Subcutaneous abdominal adipose tissue (tissue), 5 donors: ENCODE measurements at regions not wholly inside any gene's neighbourhood (a gene's known extent, or its start where the extent isn't known, plus 50 kb on each side); places are given as distances from the start of the nearest gene placed in this dataset.
"Not testable (repeated sequence)": the region's sequence is repeated elsewhere in the genome, so short reads cannot be mapped to it uniquely, and the experiment has no call there.

ENCODE experiments used
- H3K27ac ChIP-seq: one replicate; pipeline ENCODE4 v1.7.0; 2013; ENCODE audit warnings: low read depth, mild to moderate bottlenecking, inconsistent platforms, low read length, moderate library complexity
- H3K27me3 ChIP-seq, 5 donors: one replicate each; pipeline ENCODE4 v1.7.0; 2013; ENCODE audit warnings: low read length in 5 of 5, inconsistent platforms in 1 of 5; ENCODE audit not compliant: control insufficient read depth in 5 of 5, insufficient read depth in 4 of 5
- H3K36me3 ChIP-seq, 5 donors: one replicate each; pipeline ENCODE4 v1.7.0; 2013; ENCODE audit warnings: low read length in 5 of 5; ENCODE audit not compliant: control insufficient read depth in 5 of 5, insufficient read depth in 5 of 5
- H3K4me1 ChIP-seq, 5 donors: one replicate each; pipeline ENCODE4 v1.7.0; 2013; ENCODE audit warnings: low read length in 5 of 5, mild to moderate bottlenecking in 3 of 5, moderate library complexity in 1 of 5; ENCODE audit not compliant: control insufficient read depth in 5 of 5, insufficient read depth in 5 of 5
- H3K4me3 ChIP-seq, 5 donors: one replicate each; pipeline ENCODE4 v1.7.0; 2013; ENCODE audit warnings: low read length in 5 of 5, low read depth in 1 of 5
- H3K9ac ChIP-seq, 5 donors: one replicate each; pipeline ENCODE4 v1.7.0; 2013; ENCODE audit warnings: low read length in 5 of 5, mild to moderate bottlenecking in 4 of 5, moderate library complexity in 3 of 5
- H3K9me3 ChIP-seq, 5 donors: one replicate each; pipeline ENCODE4 v1.7.0; 2013; ENCODE audit warnings: low read length in 5 of 5; ENCODE audit not compliant: control insufficient read depth in 5 of 5
- donor health status: healthy.
- donor health status: healthy.
- donor health status: healthy.
- donor health status: healthy.
- donor health status: healthy.

DNA sequence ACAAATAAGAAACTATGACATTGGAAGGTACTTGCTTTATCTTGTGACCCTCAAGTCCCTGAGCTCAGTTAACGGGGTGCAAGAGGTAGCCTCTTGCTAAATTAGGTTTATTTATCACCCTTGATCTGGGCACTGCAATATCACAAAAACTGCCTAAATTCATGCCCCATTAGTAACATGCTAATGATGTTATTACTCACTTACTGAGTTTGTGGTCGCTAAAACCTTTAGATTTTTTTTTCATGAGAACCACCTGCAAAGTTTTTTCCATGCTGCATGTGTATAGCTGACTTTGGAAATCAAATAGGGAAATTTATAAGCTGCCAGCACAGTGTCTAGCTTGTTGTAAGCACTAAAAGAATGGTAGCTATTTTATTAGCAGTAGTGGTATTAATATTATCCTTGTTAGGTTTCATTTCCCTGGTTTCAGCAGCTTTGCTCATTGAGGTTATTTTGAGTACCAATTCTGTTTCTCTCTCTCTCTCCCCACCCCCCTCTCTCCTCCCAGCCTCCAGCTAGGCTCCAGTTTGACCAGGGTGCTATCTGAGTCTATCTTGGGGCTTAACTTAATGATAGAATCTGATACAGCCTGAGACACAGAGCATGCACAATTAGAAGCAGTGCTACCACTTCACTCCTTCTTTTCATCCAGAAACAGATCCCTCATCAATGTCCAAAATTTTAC, 88.7 kb upstream of the ATP8B1 start:
- H3K4me3 ChIP-seq: no peak overlapping the region
- no peak overlapping the region for H3K9ac ChIP-seq
- no peak overlapping the region for H3K27ac ChIP-seq
- H3K27me3 ChIP-seq: no peaks in the 10 kb centered on the region
- H3K36me3 ChIP-seq: no peaks in the 10 kb centered on the region
- no peaks in the 10 kb centered on the region for H3K4me1 ChIP-seq
- H3K9me3 ChIP-seq: peaks cover 0 to 13% (median 8%) of the 10 kb centered on the region in 5 donors

DNA sequence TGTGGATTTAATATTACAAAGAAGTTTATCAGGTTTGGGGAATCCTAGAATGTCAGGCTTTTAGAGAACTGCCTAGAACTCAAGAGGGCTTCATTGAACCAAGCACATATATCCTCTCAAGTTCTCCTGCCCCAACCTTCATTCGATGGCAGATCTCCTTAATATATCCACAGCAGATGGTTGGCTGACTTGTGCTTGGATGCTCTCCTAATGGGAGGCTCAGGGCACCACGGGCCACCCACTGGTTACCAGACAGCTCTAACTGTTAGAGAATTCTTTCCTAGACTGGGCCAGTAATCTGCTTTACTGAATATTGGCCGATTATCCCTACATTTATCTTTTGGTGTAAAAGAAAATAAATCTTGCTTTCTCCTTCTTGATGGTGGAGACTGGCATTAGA, 87.2 kb upstream of the ATP8B1 start:
- H3K27me3 ChIP-seq: no peaks in the 10 kb centered on the region
- no peak overlapping the region for H3K9ac ChIP-seq
- H3K9me3 ChIP-seq: peaks cover 0 to 13% (median 8%) of the 10 kb centered on the region in 5 donors
- H3K36me3 ChIP-seq: no peaks in the 10 kb centered on the region
- no peak overlapping the region for H3K4me3 ChIP-seq
- H3K27ac ChIP-seq: no peak overlapping the region
- no peaks in the 10 kb centered on the region for H3K4me1 ChIP-seq

DNA sequence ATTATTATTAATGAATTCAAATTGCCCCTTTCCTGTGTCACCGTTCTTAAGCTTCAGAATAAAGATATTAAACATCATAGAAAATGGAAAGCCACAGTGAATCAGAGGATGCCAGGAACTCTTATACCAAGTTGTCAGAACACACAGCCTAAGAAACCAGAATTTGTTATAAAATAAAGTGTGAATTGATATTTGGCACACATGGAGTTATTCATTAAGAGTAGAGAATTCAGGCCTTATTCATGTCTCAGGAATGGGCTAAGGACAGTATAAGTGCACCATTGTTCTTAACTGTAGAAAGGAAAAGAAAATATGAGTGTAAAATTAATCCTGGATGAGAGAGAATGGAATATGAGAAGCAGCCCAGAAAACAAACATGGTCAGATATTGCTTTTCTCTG, 86.7 kb upstream of the ATP8B1 start:
- no peaks in the 10 kb centered on the region for H3K27me3 ChIP-seq
- H3K4me1 ChIP-seq: no peaks in the 10 kb centered on the region
- H3K9ac ChIP-seq: no peak overlapping the region
- no peak overlapping the region for H3K27ac ChIP-seq
- H3K9me3 ChIP-seq: peaks cover 0 to 13% (median 8%) of the 10 kb centered on the region in 5 donors
- no peak overlapping the region for H3K4me3 ChIP-seq
- no peaks in the 10 kb centered on the region for H3K36me3 ChIP-seq

DNA sequence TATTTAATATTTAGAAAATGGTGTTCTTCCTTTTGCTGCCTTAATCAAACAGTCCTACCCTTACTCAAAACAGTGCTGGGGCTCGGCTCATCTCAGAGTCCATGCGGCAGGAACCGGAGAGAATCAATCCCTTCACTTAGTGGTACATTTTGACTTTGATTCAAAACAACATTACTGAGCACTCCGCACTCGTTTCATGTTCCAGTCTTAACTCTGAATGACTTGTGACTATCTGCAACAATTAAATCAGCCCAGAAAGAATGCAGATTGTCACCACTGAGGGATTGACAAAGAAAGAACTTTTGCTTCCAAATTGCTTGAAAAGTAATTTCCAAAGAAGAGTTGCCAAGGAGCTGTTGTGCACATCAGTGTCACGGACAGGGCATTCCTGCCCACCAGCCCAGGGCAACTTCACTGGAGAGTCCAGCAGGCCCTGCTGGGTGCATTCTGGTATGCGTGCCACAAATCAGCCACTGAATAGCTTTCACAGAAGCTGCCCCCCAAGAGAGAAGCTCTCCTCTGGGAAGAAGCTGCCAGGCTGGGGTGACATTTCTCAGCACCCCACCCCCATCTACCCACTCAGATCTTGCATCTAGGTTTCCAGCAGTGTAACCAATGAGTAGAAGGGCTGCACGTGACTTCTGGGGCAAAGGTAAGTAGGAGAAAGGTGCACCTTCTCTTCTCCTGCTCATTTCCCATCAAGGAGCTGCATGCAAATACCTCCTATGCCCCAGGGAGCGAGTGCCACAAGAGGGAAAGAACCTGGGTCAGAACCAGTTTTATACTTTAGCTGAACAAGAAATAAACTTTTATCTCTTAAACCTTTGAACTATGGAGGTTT, 84.6 kb upstream of the ATP8B1 start:
- no peak overlapping the region for H3K27ac ChIP-seq

DNA sequence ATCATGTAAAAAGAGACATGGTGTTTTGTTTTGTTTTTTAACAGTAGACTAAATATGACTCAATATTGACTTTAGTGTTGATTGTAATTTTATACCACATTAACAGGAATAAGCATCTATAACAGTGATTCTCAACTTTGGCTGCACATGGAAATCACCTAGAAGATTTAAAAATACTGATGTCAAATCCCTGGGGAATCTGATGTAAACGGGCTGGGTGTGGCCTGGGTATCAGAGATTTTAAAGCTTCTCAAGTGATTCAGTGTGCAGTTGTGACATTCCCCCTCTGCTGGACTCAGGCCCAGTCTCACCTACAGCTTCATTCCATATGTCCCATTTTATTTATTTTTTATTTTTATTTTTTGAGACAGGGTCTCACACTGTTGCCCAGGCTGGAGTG, 82.8 kb upstream of the ATP8B1 start:
- Histone ChIP-seq H3K4me1 (peaks cover 0 to 3% (median 0%) of the 10 kb centered on the region in 5 donors), H3K36me3 (no peaks in the 10 kb centered on the region), H3K27me3 (no peaks in the 10 kb centered on the region), H3K4me3 (no peak overlapping the region), H3K27ac (no peak overlapping the region), H3K9me3 (peaks cover 0 to 13% (median 8%) of the 10 kb centered on the region in 5 donors), H3K9ac (no peak overlapping the region)

More for the DNA sequence above, 84.6 kb upstream of the ATP8B1 start:
- peaks cover 0 to 13% (median 8%) of the 10 kb centered on the region in 5 donors for H3K9me3 ChIP-seq
- no peaks in the 10 kb centered on the region for H3K4me1 ChIP-seq
- no peaks in the 10 kb centered on the region for H3K27me3 ChIP-seq
- no peaks in the 10 kb centered on the region for H3K36me3 ChIP-seq
- no peak overlapping the region for H3K4me3 ChIP-seq
- no peak overlapping the region for H3K9ac ChIP-seq

DNA sequence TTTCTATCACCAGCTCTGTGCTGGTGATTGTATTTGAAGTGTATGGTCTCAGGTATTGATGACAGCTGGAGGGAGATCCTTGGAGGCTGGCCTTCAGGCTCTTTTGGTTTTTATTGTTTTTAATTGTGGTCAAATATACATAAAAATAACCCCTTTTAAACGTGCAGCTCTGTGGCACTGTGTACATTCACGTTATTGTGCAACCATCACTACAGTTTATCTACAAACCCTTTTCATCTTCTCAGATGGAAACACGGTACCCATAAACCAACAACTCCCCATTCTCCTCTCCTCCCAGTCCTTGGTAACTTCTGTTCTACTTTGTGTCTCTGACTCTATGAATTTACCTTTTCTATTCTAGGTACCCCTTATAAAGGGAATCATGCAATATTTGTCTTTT, 79.3 kb upstream of the ATP8B1 start:
- no peaks in the 10 kb centered on the region for H3K36me3 ChIP-seq
- peaks cover 0 to 5% (median 0%) of the 10 kb centered on the region in 5 donors for H3K9me3 ChIP-seq
- no peak overlapping the region for H3K9ac ChIP-seq
- H3K4me1 ChIP-seq: peaks cover 0 to 3% (median 0%) of the 10 kb centered on the region in 5 donors
- no peak overlapping the region for H3K4me3 ChIP-seq
- H3K27me3 ChIP-seq: no peaks in the 10 kb centered on the region
- H3K27ac ChIP-seq: no peak overlapping the region

DNA sequence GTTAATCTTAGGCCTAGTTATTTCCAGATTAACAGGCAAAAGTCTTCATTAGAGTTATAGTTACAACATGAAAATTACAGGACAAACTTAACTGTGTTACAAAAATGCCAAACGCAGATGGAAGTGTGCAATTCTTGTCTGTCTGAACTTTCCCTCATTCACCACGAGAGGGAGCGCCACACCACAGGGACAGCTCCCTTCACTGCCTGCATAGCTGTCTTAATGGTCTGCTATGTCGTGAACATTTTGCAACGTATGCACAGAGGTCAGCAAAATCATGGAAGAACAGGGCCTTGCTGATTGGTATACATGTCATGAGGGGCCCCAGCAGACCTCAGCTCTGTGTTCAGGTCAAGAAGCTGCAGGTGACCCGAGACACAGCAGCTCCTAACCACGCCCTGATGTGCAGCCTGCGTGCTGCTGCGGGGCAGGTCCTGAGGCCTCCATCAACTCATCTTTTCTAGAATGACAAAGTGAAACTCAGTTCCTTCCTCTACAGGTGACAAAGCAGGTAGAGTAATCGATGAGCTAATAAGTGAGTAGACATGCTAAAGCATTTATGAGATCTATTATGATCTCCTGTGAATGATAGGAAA, 78.8 kb upstream of the ATP8B1 start:
- Histone ChIP-seq H3K27ac (no peak overlapping the region), H3K27me3 (no peaks in the 10 kb centered on the region), H3K36me3 (no peaks in the 10 kb centered on the region), H3K4me3 (no peak overlapping the region), H3K9me3 (peaks cover 0 to 5% (median 0%) of the 10 kb centered on the region in 5 donors), H3K4me1 (peaks cover 0 to 3% (median 0%) of the 10 kb centered on the region in 5 donors), H3K9ac (no peak overlapping the region)

DNA sequence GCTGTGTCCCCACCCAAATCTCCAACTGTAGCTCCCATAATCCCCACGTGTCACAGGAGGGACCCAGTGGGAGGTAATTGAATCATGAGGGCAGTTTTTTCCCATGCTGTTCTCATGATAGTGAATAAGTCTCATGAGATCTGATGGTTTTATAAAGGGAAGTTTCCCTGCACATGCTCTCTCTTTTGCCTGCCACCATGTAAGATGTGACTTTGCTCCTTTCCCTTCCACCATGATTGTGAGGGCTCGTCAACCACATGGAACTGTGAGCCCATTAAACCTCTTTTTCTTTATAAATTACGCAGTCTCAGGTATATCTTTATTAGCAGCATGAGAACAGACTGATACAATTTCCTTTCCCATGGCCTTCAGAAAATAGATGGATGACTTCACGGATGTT, 76.8 kb upstream of the ATP8B1 start:
- H3K27me3 ChIP-seq: not testable (repeated sequence)

DNA sequence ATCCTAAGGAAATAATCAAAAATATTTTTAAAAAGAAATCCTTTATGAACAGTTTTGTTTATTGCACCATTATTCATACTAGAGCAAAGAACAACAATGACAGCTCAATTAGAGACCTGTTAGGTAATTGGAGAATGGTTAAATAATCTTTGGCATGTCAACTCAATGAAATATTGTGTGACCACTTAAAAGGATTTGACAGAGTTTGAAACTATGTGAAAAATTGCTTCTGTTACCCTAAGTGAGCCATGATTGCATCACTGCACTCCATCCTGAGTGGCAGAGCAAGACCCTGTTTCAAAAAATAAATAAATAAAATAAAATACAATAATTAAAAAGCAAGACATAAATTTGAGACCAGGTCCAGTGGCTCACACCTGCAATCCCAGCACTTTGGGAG, 66.1 kb upstream of the ATP8B1 start:
- Histone ChIP-seq H3K9me3 (peaks cover 0 to 18% (median 9%) of the 10 kb centered on the region in 5 donors), H3K27me3 (no peaks in the 10 kb centered on the region), H3K36me3 (no peaks in the 10 kb centered on the region), H3K4me3 (no peak overlapping the region), H3K4me1 (no peaks in the 10 kb centered on the region), H3K9ac (no peak overlapping the region), H3K27ac (no peak overlapping the region)

More for the DNA sequence above, 76.8 kb upstream of the ATP8B1 start:
- not testable (repeated sequence) for H3K27ac ChIP-seq, H3K4me3 ChIP-seq, H3K4me1 ChIP-seq, H3K36me3 ChIP-seq, H3K9me3 ChIP-seq, H3K9ac ChIP-seq

DNA sequence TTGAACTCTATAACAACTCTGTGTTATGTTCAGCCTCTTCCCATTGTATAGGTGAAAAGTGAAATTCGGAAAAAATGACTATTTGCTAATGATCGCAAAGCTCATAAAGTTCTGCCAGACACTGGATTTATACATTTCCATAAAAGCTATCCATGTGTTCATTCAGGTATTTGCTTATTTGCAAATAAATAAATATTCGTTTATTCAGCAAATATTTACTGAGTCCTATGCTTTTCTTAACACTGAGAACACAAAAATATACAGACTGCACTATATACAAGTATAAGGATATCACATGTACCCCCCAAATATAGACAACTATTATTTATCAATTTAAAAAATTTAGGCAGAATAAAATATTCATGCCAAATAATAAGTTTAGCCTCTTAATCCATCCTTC, 63.2 kb upstream of the ATP8B1 start:
- Histone ChIP-seq H3K36me3 (no peaks in the 10 kb centered on the region), H3K27ac (no peak overlapping the region), H3K27me3 (no peaks in the 10 kb centered on the region), H3K4me3 (no peak overlapping the region), H3K9me3 (peaks cover 0 to 2% (median 0%) of the 10 kb centered on the region in 5 donors), H3K9ac (no peak overlapping the region), H3K4me1 (no peaks in the 10 kb centered on the region)
